ENCODE measurements at regions not wholly inside any gene's neighbourhood (a gene's known extent, or its start where the extent isn't known, plus 50 kb on each side); places are given as distances from the start of the nearest gene placed in this dataset.

GRCh38 chr21:43313221-43313938, 113.6 kb downstream of the SIK1 start:
- H3K27ac Mint-ChIP-seq (ENCODE audit: low read depth, unreplicated experiment) = no peak overlapping the region
- TF ChIP-seq CTCF (IDR thresholded peaks at IDR 0.05; ENCODE audit: unreplicated experiment) = no peak
- ChIA-PET POLR2A (interaction anchor here (2.2 kb wide), 1 partner anchor 9 kb away, joined by 12 read pairs; no protein-coding TSS in a partner anchor), CTCF (no interaction called here)
- peaks cover 23% of the 10 kb centered on the region for H3K4me1 Mint-ChIP-seq (ENCODE audit: insufficient read depth, unreplicated experiment)
- no peak overlapping the region for H3K4me3 Mint-ChIP-seq (ENCODE audit: unreplicated experiment)
- peaks cover 3% of the 10 kb centered on the region for H3K9me3 Mint-ChIP-seq (ENCODE audit: unreplicated experiment)
- DNase-seq (ENCODE audit: unreplicated experiment) = no peak
- peaks cover 4% of the 10 kb centered on the region for H3K36me3 Mint-ChIP-seq (ENCODE audit: insufficient read depth, unreplicated experiment)
- intact Hi-C loops (cut with micrococcal nuclease) = no loop called here
- no peaks in the 10 kb centered on the region for H3K27me3 Mint-ChIP-seq (ENCODE audit: insufficient read depth, unreplicated experiment)
- BruUV-seq (replicated peaks) = no TSS peak

- CTCF ChIA-PET = no interaction called here
- no peak overlapping the region for H3K27ac Mint-ChIP-seq (ENCODE audit: low read depth, unreplicated experiment)
These were observed 114.2 kb downstream of the SIK1 start for GRCh38 chr21:43312751-43313169.

GRCh38 chr21:43312011-43312410, 114.9 kb downstream of the SIK1 start:
- Mint-ChIP-seq H3K4me3 (ENCODE audit: unreplicated experiment) (no peak overlapping the region), H3K4me1 (ENCODE audit: insufficient read depth, unreplicated experiment) (peaks cover 35% of the 10 kb centered on the region), H3K27ac (ENCODE audit: low read depth, unreplicated experiment) (no peak overlapping the region), H3K36me3 (ENCODE audit: insufficient read depth, unreplicated experiment) (peaks cover 11% of the 10 kb centered on the region), H3K9me3 (ENCODE audit: unreplicated experiment) (no peaks in the 10 kb centered on the region), H3K27me3 (ENCODE audit: insufficient read depth, unreplicated experiment) (no peaks in the 10 kb centered on the region)
- intact Hi-C loops (cut with micrococcal nuclease) = no loop called here
- no peak for TF ChIP-seq CTCF (IDR thresholded peaks at IDR 0.05; ENCODE audit: unreplicated experiment)
- POLR2A ChIA-PET = interaction anchor here (1.0 to 2.2 kb wide), 8 partner anchors 8 to 478 kb away, joined by 3 to 12 read pairs (median 6); partner anchors contain the start of gene RRP1
- no TSS peak for BruUV-seq (replicated peaks)
- CTCF ChIA-PET = interaction anchor here (0.6 to 1.5 kb wide), 3 partner anchors 12 to 289 kb away, joined by 3 read pairs; no protein-coding TSS in a partner anchor
- DNase-seq (ENCODE audit: unreplicated experiment) = no peak

More at GRCh38 chr21:43312751-43313169, 114.2 kb downstream of the SIK1 start:
- no peak for TF ChIP-seq CTCF (IDR thresholded peaks at IDR 0.05; ENCODE audit: unreplicated experiment)
- Mint-ChIP-seq H3K4me3 (ENCODE audit: unreplicated experiment) (no peak overlapping the region), H3K27me3 (ENCODE audit: insufficient read depth, unreplicated experiment) (no peaks in the 10 kb centered on the region), H3K36me3 (ENCODE audit: insufficient read depth, unreplicated experiment) (peaks cover 4% of the 10 kb centered on the region), H3K4me1 (ENCODE audit: insufficient read depth, unreplicated experiment) (peaks cover 28% of the 10 kb centered on the region), H3K9me3 (ENCODE audit: unreplicated experiment) (no peaks in the 10 kb centered on the region)
- BruUV-seq (replicated peaks) = no TSS peak
- intact Hi-C loops (cut with micrococcal nuclease) = no loop called here
- POLR2A ChIA-PET = interaction anchor here (1.2 to 2.2 kb wide), 3 partner anchors 10 to 60 kb away, joined by 3 to 12 read pairs (median 11); no protein-coding TSS in a partner anchor
- no peak for DNase-seq (ENCODE audit: unreplicated experiment)

GRCh38 chr21:43311301-43311817, 115.6 kb downstream of the SIK1 start:
- H3K27me3 Mint-ChIP-seq (ENCODE audit: insufficient read depth, unreplicated experiment) = no peaks in the 10 kb centered on the region
- no peak for DNase-seq (ENCODE audit: unreplicated experiment)
- H3K4me1 Mint-ChIP-seq (ENCODE audit: insufficient read depth, unreplicated experiment) = peaks cover 41% of the 10 kb centered on the region
- CTCF ChIA-PET = interaction anchor here (1.5 to 1.9 kb wide), 2 partner anchors 289 to 334 kb away, joined by 3 to 6 read pairs; no protein-coding TSS in a partner anchor
- H3K36me3 Mint-ChIP-seq (ENCODE audit: insufficient read depth, unreplicated experiment) = peaks cover 11% of the 10 kb centered on the region
- H3K9me3 Mint-ChIP-seq (ENCODE audit: unreplicated experiment) = no peaks in the 10 kb centered on the region
- no peak overlapping the region for H3K4me3 Mint-ChIP-seq (ENCODE audit: unreplicated experiment)
- no peak for TF ChIP-seq CTCF (IDR thresholded peaks at IDR 0.05; ENCODE audit: unreplicated experiment)
- no TSS peak for BruUV-seq (replicated peaks)
- no peak overlapping the region for H3K27ac Mint-ChIP-seq (ENCODE audit: low read depth, unreplicated experiment)
- POLR2A ChIA-PET = interaction anchor here (0.7 to 2.2 kb wide), 11 partner anchors 8 to 479 kb away, joined by 3 to 12 read pairs (median 5); partner anchors contain the start of gene RRP1
- intact Hi-C loops (cut with micrococcal nuclease) = no loop called here

All from MCF 10A (cell line).